Nephron (organoid): ENCODE measurements at regions not wholly inside any gene's neighbourhood (a gene's known extent, or its start where the extent isn't known, plus 50 kb on each side); places are given as distances from the start of the nearest gene placed in this dataset.

ENCODE experiments used
- H3K27ac Mint-ChIP-seq, 3 experiments: 2 replicates each; pipeline ENCODE4 v1.8.0; 2020; ENCODE audit warnings: mixed read lengths in 3 of 3, mild to moderate bottlenecking in 2 of 3, moderate library complexity in 1 of 3
- H3K27me3 Mint-ChIP-seq: 2 replicates; pipeline ENCODE4 v1.8.0; 2021; ENCODE audit warnings: low read depth, mild to moderate bottlenecking, moderate library complexity, mixed read lengths
- H3K36me3 Mint-ChIP-seq: 2 replicates; pipeline ENCODE4 v1.8.0; 2020; ENCODE audit warnings: low read depth, mixed read lengths
- H3K4me1 Mint-ChIP-seq: 2 replicates; pipeline ENCODE4 v1.8.0; 2020; ENCODE audit warnings: mixed read lengths
- H3K4me3 Mint-ChIP-seq, 3 experiments: 2 replicates each; pipeline ENCODE4 v1.8.0; 2020; ENCODE audit warnings: mild to moderate bottlenecking in 3 of 3, mixed read lengths in 3 of 3, moderate library complexity in 2 of 3
- H3K9me3 Mint-ChIP-seq: 2 replicates; pipeline ENCODE4 v1.8.0; 2020; ENCODE audit warnings: mixed read lengths
- CTCF ChIP-seq, 3 experiments: fragments of 200-600 bp; sonication (generic); IDR thresholded peaks; one replicate each; pipeline ENCODE4 v1.5.0; 2021; ENCODE audit warnings: antibody characterized with exemption in 3 of 3; ENCODE audit not compliant: unreplicated experiment in 3 of 3

- Mint-ChIP-seq H3K9me3 (no peaks in the 10 kb centered on the region), H3K36me3 (no peaks in the 10 kb centered on the region), H3K27ac (no peak overlapping the region), H3K4me3 (no peak overlapping the region), H3K4me1 (peaks cover 6% of the 10 kb centered on the region), H3K27me3 (no peaks in the 10 kb centered on the region)
- no peak for TF ChIP-seq CTCF (IDR thresholded peaks at IDR 0.05; ENCODE audit: unreplicated experiment in 3 of 3)
Observed at GRCh38 chr10:36574207-36574606, 551.2 kb upstream of the ANKRD30A start.

GRCh38 chr10:36573246-36573645, 552.2 kb upstream of the ANKRD30A start:
- Mint-ChIP-seq H3K36me3 (no peaks in the 10 kb centered on the region), H3K4me3 (no peak overlapping the region), H3K27me3 (no peaks in the 10 kb centered on the region), H3K9me3 (no peaks in the 10 kb centered on the region), H3K4me1 (peaks cover 6% of the 10 kb centered on the region), H3K27ac (no peak overlapping the region)
- no peak for TF ChIP-seq CTCF (IDR thresholded peaks at IDR 0.05; ENCODE audit: unreplicated experiment in 3 of 3)

- no peaks in the 10 kb centered on the region for H3K36me3 Mint-ChIP-seq
- TF ChIP-seq CTCF (IDR thresholded peaks at IDR 0.05; ENCODE audit: unreplicated experiment in 3 of 3) = no peak
- no peaks in the 10 kb centered on the region for H3K9me3 Mint-ChIP-seq
- peaks cover 5% of the 10 kb centered on the region for H3K4me1 Mint-ChIP-seq
- H3K27me3 Mint-ChIP-seq = no peaks in the 10 kb centered on the region
- no peak overlapping the region for H3K27ac Mint-ChIP-seq
- H3K4me3 Mint-ChIP-seq = no peak overlapping the region
Observed at GRCh38 chr10:36564433-36564832, 561.0 kb upstream of the ANKRD30A start.

- TF ChIP-seq CTCF (IDR thresholded peaks at IDR 0.05; ENCODE audit: unreplicated experiment in 3 of 3) = no peak
- H3K4me3 Mint-ChIP-seq = no peak overlapping the region
- H3K4me1 Mint-ChIP-seq = peaks cover 5% of the 10 kb centered on the region
- no peaks in the 10 kb centered on the region for H3K36me3 Mint-ChIP-seq
- H3K27ac Mint-ChIP-seq = peak overlapping the region; percentile 31 to 65 (median 45)
- H3K9me3 Mint-ChIP-seq = no peaks in the 10 kb centered on the region
- no peaks in the 10 kb centered on the region for H3K27me3 Mint-ChIP-seq
Observed at GRCh38 chr10:36559412-36560400, 565.7 kb upstream of the ANKRD30A start.

GRCh38 chr10:36556468-36556867, 568.9 kb upstream of the ANKRD30A start:
- no peak overlapping the region for H3K4me3 Mint-ChIP-seq
- H3K27ac Mint-ChIP-seq = no peak overlapping the region
- H3K9me3 Mint-ChIP-seq = no peaks in the 10 kb centered on the region
- H3K36me3 Mint-ChIP-seq = no peaks in the 10 kb centered on the region
- H3K27me3 Mint-ChIP-seq = no peaks in the 10 kb centered on the region
- peaks cover 5% of the 10 kb centered on the region for H3K4me1 Mint-ChIP-seq
- no peak for TF ChIP-seq CTCF (IDR thresholded peaks at IDR 0.05; ENCODE audit: unreplicated experiment in 3 of 3)

- no peak for TF ChIP-seq CTCF (IDR thresholded peaks at IDR 0.05; ENCODE audit: unreplicated experiment in 3 of 3)
- peaks cover 5% of the 10 kb centered on the region for H3K4me1 Mint-ChIP-seq
- no peaks in the 10 kb centered on the region for H3K27me3 Mint-ChIP-seq
- H3K36me3 Mint-ChIP-seq = no peaks in the 10 kb centered on the region
- H3K9me3 Mint-ChIP-seq = no peaks in the 10 kb centered on the region
- no peak overlapping the region for H3K27ac Mint-ChIP-seq
- H3K4me3 Mint-ChIP-seq = no peak overlapping the region
Observed at GRCh38 chr10:36555036-36555435, 570.4 kb upstream of the ANKRD30A start.
